ENCODE measurements at regions not wholly inside any gene's neighbourhood (a gene's known extent, or its start where the extent isn't known, plus 50 kb on each side); places are given as distances from the start of the nearest gene placed in this dataset.

DNA sequence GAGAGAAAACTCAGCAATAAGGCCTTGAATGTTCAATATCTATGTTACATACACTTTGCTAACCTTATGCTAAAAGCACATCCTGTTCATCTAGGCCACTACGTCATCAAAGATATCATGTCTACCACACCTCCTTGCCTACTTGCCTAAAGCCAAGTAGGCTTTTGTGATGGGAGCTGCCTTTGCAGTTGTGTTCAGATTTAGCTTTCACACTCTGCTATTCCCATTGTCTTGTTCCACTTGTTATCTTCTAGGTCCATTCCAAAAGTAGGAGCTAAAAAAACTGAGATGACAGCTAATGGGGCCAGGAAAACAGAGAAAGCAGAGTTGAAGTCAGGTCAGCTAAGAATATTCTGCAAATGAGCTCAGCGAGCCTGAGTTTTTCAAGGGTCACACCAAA, 153.6 kb upstream of the EDNRA start:
- intact Hi-C loops (cut with DNase I) = no loop called here
- DNase-seq (no peak), ATAC-seq (no peak)
- no peaks in the 10 kb centered on the region for H3K36me3 ChIP-seq
- no peaks in the 10 kb centered on the region for H3K9me3 ChIP-seq
- H3K4me1 ChIP-seq = no peaks in the 10 kb centered on the region
- H3K4me3 ChIP-seq = no peak overlapping the region
- no peaks in the 10 kb centered on the region for H3K27me3 ChIP-seq
- no peak overlapping the region for H3K27ac ChIP-seq
- no peak for TF ChIP-seq CTCF (IDR thresholded peaks at IDR 0.05)

GRCh38 chr4:147328189-147328588, 152.7 kb upstream of the EDNRA start:
- no peak overlapping the region for H3K27ac ChIP-seq
- intact Hi-C loops (cut with DNase I) = no loop called here
- no peak overlapping the region for H3K4me3 ChIP-seq
- no peaks in the 10 kb centered on the region for H3K27me3 ChIP-seq
- H3K9me3 ChIP-seq = no peaks in the 10 kb centered on the region
- no peak for DNase-seq
- H3K36me3 ChIP-seq = no peaks in the 10 kb centered on the region
- no peaks in the 10 kb centered on the region for H3K4me1 ChIP-seq
- TF ChIP-seq CTCF (IDR thresholded peaks at IDR 0.05) = no peak
- no peak for ATAC-seq

GRCh38 chr4:147328756-147329446, 152.0 kb upstream of the EDNRA start:
- intact Hi-C loops (cut with DNase I) = no loop called here
- DNase-seq = no peak
- ATAC-seq = no peak
- H3K9me3 ChIP-seq = no peaks in the 10 kb centered on the region
- H3K4me1 ChIP-seq = no peaks in the 10 kb centered on the region
- H3K4me3 ChIP-seq = no peak overlapping the region
- no peaks in the 10 kb centered on the region for H3K27me3 ChIP-seq
- TF ChIP-seq CTCF (IDR thresholded peaks at IDR 0.05) = no peak
- H3K36me3 ChIP-seq = no peaks in the 10 kb centered on the region
- no peak overlapping the region for H3K27ac ChIP-seq

GRCh38 chr4:147332091-147332490, 148.8 kb upstream of the EDNRA start:
- Histone ChIP-seq H3K36me3 (no peaks in the 10 kb centered on the region), H3K9me3 (no peaks in the 10 kb centered on the region), H3K4me3 (no peak overlapping the region), H3K4me1 (no peaks in the 10 kb centered on the region), H3K27me3 (no peaks in the 10 kb centered on the region), H3K27ac (no peak overlapping the region)
- DNase-seq (no peak), ATAC-seq (no peak)
- no peak for TF ChIP-seq CTCF (IDR thresholded peaks at IDR 0.05)
- intact Hi-C loops (cut with DNase I) = no loop called here

DNA sequence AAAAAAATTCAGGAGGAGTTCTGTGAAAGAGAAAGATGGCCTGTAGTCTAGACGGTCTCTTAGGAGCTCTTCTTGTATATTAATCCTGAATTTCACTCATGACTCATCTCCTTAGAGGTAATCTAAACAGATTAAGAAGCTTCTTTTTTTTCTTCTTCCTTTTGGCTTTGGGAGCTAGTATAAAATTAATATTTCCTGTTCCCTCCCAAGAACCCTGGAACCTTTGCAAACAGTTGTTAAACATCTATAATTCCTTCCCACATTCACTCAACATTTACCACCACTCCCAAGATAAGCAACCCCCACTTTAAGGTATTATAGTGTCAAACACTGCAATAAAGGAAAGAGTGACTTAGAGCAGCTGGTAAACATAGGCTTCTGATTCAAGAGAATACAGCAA, 146.4 kb upstream of the EDNRA start:
- H3K36me3 ChIP-seq = no peaks in the 10 kb centered on the region
- DNase-seq (no peak), ATAC-seq (peak; percentile 37)
- no peaks in the 10 kb centered on the region for H3K4me1 ChIP-seq
- no peak overlapping the region for H3K4me3 ChIP-seq
- intact Hi-C loops (cut with DNase I) = no loop called here
- no peaks in the 10 kb centered on the region for H3K27me3 ChIP-seq
- H3K9me3 ChIP-seq = no peaks in the 10 kb centered on the region
- TF ChIP-seq CTCF (IDR thresholded peaks at IDR 0.05) = no peak
- H3K27ac ChIP-seq = no peak overlapping the region

All from left lung (tissue), 4 donors.